T-helper 1 cell treated with Interleukin-12 subunit alpha and Interleukin-12 subunit beta and Interleukin-4 antibody, amounts not matched to agents 30 ng/mL and 1 ng/mL, for 36 hours (primary cell): ENCODE measurements at regions not wholly inside any gene's neighbourhood (a gene's known extent, or its start where the extent isn't known, plus 50 kb on each side); places are given as distances from the start of the nearest gene placed in this dataset.
"Not testable (repeated sequence)": the region's sequence is repeated elsewhere in the genome, so short reads cannot be mapped to it uniquely, and the experiment has no call there.

Source experiments
- intact Hi-C: fragments of 100-400 bp; cut with micrococcal nuclease; formaldehyde crosslinking; loops from one replicate; pipeline ENCODE4 v1.15.1; 2024

DNA sequence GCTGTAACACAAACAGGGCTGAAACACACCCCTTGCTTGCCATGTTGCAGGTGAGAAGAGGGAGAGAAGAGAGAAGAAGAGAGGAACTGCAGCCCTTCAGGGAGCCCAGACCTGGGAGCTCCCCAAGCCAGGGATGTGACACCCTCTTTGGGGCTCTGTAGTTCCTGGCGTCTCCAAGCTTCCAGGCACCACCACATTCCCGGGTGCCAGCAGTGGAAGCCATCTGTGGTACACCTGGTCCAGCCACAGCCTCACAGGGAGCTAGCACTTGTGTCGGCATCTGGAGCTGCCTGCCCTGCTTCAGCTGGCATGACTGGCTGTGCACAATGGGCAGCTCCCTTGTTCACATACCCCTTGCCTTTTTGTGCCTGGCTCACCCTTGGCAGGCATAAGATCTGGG is 182.1 kb downstream of the DEPDC1B start:
- intact Hi-C loops, result no loop called here

DNA sequence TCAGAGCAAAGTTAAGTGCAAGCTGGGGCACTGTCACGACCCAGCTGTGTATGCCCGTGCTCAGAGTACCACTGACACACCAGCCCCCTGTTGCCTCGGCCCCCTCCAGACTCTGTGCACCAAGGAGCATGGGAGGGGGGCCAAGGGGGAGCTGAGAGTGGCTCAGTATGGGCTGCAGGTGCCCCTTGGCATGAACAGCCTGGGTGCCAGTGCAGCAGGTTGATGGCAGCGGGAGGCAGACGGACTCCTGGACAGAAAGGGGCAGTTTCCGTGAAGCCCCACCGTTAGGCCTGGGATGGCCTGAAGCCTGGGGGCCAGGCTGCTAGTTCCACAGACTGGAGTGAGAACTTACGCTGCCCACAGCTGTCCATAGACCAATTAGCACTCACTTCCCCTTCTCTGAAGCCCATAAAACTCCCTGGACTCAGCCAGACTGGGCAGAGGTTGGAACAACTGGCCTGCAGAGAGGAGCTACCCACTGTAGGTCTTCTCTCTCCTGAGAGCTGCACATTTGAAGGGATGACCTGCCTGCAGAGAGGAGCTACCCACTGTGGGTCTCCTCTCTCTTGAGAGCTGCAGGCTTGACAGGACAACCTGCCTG is 182.8 kb downstream of the DEPDC1B start:
- intact Hi-C loops, result no loop called here

DNA sequence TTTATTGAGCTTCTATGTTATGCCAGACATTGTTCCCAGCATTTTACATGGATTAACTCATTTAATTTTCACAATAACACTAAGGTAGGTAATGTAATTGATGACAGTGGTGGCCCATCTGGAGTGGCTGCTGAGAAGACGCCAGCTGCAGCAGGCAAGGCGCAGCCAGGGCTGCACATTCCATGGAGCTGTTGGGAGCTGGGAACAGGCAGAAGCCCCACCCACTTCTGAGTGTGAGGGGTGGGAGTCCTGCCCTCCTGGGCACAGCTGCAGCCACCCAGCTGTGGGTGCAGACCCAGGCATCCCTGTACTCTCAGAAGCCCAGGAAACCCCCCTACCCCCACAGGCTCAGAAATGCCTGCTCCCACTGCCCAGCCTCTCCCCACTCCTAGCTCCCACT is 183.3 kb downstream of the DEPDC1B start:
- intact Hi-C loops, result no loop called here

DNA sequence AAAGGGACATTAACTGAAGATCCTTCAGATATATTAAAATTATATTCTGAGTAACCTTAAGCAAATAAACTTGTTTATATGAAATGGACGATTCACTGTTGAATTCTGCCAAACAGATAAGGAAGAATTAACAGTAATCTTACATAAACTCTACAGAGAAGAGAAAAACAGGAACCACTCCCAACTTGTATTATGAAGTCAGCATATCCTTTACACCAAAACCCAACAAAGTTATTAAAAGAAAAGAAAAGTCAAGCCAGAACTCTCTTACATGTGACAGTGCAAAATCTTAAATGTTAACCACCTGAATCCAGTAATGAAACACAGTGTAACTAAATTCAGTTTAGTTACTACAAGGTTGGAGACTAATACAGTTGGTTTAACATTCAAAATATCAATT is 185.8 kb downstream of the DEPDC1B start:
- intact Hi-C loops, result no loop called here

DNA sequence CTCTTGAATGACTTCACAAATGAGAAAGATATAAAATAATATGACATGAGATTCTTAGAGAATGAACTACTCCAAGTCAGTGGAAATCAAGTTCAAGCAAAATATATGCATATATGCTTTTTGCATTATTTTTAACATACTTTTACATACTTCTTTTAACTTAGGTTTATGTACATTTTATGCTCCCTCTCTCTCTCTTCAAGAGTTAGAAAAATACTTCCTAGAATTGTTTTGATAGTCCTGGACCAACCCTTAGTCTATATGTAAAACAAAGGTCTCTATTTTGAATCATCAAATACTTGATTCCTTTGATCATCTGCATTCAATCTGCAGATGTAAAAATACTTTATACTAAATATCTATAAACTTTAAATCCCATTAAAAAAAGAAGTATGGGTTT is 187.8 kb downstream of the DEPDC1B start:
- intact Hi-C loops, result no loop called here

DNA sequence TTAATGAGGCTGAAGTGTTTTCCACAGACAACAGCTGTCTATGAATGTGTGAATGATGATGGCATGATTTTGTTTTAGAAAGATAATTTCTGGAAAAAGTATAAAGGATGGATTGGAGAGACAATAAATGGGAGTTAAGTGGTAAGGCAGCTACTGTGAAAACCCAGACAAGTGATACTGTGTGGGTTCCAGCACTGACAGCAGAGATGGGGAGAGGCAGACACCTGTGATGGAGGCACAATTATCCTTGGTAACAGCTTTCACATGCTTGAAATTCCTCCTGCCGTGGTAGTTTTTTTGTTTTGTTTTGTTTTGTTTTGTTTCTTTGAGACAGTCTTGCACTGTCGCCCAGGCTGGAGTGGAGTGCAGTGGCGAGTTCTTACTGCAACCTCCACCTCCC is 189.3 kb downstream of the DEPDC1B start:
- intact Hi-C loops, result no loop called here

DNA sequence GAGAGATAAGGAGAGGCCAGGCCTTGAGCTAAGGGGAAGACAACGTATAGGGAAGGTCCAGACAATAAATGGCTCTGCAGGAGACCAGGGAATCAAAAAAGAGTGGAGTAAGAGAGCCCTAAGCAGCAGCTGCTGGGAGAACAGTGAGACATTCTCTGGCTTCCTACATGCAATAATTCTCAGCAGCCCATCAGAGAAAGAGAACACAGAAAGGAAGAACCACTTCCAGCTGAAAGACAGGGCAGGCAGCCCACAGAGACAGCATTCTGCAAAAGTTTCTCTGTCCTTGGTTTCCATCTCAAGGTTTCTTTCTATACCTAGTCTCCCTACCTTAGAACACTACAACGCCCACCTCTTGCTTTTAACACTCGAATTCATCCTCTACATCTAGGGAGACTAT is 189.9 kb downstream of the DEPDC1B start:
- intact Hi-C loops, result no loop called here

DNA sequence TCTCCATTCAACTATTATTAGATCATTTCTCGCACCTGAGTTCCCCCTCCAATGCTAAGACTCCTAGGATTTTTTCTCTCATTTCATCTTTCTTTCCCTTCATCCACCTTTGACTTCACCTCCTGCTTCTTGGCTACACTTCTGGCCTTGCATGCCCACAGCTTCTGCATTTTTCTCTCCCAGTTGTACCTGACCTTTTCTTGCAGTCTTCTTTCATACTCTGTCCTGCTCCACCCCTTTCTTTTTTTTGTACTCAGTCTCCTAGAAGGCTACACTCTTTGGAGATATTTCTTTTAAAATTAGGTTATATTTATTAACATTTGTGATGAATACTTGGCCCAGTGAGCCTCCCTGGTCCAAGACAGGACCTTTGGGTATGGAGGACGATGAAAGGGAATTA is 190.4 kb downstream of the DEPDC1B start:
- intact Hi-C loops, result no loop called here

DNA sequence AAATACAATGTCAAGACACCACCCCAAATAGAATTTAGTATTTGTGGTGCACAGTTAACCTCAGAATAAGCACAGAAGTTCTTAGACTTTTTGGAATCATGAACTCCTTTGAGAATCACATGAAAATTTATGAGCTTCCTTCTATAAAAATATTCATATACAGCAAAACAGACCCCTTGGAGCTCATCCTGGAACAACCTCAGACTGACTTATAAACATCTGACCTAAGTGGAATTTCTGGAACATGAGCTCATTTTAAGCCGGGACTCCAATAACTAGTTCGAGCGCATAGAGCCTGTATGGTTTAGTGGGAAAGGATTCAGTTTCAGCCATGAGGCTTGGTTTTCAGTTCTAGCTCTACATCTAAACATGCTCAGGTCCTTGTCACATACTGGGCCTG is 192.3 kb downstream of the DEPDC1B start:
- intact Hi-C loops, result no loop called here

DNA sequence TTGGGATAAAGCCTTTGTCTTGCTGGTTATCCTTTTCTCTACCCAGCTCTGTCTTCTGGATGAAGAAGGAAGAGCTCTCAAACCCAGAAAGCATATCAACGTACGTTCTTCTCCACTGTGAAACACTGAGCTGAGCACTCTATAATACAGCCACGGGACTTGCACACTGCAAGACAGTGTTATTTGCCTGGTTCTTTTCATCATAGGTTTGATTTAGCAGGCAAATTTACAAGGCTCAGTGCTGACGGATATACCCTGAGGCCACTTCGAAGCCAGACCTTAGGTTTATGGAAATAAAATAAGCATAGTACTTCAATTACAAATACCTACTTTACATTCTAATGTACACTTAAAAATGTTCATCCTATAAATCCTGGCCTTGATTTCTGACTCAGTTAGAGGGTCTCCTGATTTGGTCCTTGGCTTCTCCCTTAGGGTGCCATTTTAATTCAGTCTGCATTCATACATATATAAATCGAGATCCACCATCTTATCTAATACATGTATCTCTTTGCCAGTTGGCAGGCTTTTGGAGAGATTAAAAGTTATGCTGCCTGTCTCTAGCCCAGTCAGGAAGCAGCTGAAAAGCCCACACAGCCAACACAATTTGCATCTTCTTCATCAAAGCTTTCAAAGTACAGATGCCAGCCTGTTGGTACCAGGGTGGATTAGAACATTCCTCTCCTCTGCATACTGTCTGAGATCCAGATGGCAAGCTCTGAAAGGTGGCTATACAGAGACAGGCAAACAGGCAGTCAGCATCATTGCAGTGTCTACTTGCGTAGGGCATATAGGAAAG is 194.4 kb downstream of the DEPDC1B start:
- intact Hi-C loops, result no loop called here

DNA sequence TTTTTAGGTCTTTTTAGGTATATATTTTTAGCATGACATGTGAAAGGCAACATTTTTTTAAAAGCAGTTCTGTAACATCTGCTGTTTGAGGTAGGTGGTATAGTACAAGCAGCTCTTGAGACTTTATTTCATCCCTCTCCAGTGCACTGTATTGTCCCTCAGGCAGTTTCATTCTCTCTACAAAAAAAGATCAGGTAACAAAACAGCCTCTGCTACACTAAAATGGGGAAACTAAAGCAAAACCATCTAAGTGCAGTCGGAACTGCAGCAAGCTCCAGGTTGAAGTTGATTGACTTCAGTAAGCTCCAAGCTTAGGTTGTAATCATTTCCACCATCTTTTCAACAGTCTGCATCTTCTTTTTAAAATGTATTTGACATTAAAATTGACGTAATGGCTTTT is 195.6 kb downstream of the DEPDC1B start:
- intact Hi-C loops, result no loop called here

DNA sequence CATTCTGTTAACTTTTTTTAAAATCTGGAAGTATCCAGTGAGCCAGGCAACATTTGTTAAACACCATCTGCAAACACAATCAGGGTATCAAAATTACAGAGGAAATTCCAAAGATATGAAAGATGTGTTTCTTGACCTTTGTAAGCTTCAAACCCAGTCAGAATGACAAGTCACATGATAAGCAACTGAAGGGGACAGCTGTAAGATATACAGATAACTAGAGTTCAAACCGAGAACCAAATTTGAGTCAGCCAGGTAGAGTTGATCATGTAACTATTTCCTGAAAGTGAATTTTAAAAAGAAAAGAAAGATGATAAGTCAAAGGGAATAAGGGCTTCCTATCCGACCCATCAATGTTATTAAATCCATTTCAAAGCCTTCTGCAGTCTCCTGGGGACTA is 196.2 kb downstream of the DEPDC1B start:
- intact Hi-C loops, result no loop called here

DNA sequence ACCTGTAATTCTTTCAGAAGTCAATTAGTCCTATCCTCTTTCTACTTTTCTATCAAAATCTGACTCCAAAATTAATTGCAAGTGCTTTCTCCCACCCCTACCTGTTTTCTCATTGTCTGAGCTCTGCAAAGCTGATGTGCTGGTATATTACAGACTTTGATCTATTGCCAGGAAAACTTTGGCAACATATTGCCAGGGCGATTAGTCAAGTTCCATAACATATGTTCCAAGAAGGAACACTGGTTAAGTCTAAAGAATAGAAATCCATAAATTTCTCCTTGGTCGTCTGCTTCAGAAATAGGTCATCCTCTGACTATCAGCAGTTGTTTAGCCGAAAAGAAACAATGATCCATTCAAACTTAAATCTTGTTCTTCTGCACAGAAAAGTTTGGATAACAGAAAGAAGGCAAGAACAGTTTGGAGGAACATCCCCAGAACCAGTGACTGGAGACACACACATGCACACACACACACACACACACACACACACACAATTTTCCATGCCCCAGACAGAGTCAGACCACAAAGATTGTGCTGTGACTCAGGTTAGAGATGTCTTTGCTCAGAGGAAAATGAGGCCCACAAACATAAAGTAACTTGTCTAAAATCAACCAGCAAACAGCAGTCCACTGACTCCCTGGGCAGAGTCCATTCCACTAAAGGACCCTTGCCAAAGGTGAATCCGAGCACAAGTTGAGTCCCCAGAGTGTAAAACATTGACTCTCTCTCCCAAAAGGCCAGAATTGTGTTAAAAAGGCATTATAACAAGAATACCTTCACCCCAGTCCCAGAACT is 202.1 kb downstream of the DEPDC1B start:
- intact Hi-C loops, result no loop called here

DNA sequence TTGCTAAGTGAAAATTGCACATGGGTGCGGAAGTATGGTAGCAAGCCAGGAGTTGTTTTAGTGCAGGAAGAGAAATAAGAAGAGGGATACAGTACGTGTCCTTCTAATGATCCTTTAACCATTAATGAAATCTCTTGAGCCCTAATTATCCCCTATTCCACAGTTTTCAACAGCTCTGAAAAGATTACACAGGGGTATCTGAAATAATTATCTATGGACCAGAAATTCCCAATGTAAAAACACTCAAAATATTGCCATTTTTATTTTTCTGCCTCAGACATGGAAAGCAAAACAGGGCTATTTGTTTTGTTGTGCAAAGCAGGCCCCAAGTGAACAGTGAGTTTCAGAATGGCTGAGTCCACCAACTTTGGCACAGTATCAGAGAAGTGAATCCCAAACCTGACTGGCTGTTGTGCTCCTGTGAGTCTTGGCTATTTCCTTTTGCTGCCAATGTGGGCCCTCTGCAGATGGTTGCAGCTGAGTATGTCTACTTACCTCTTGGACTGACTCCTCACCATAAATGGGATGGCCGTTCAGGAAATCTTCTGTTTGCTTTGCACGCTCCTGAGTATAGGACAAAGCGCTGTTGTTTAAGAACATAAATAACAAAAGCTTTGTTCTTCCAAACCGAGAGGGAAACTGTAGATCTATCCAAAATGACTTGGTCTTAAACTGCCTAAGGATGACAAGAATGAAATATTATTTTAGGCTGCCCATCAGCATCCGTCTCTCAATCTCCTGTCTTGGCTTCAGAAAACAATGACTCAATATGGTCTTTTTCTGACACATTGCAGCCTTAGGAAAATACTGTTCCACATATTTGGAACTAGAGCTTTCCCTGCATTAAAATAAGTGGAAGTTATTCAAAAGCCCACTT is 204.1 kb downstream of the DEPDC1B start:
- intact Hi-C loops, result no loop called here

DNA sequence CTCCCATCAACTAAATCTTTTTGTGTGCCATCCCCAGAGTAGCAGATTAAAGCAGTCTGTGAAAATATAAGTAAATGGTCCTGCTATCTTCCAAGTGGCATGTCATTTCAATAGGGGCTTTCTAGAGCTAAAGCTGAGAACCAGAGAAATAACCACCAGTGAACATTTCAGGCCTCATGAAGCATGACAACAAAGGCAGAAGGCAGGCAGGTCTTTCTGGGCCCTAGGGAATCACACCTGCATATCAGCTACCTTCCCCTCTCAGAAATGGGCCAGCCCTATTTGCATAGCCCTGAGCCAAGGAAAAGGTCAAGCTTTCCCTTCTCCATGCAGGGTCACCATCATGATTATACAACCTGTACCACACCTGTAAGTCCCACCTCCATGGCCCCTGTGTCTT is 205.3 kb downstream of the DEPDC1B start:
- intact Hi-C loops, result no loop called here

DNA sequence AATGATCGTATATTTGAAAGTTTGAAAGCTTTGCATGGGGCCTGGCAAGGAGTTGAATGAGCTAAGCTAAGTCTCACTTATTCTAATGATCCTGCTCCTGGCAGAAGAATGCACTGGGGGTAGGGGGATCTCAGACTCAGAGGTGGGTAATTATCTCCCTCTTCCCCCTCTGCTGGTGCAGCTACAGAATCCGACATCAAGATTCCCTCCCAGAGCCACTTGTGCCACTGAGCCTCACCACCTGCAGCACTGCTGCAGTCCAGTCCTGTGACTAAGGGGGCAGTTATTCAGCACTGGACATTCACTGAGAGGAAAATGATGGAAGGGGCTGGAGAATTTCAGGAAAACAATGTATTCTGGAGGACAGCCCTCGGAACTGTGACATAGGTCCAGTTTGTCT is 205.8 kb downstream of the DEPDC1B start:
- intact Hi-C loops, result no loop called here

DNA sequence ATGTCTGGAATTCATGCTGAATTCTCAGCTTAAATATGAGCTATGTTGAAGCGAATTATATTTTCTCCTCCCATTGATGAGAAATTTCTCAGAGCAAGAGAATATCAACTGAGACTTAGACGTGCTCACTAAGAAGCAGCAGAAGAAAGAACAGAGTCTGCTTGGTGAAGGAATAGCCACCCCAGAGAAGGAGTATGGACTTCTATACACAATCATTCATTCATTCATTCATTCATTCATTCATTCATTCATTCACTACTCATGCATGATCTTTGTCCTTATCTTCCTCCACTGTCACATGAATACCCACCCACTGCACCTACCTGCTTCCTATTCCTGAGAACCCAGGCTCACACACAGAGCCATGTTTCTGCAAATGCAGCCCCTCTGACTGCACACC is 206.6 kb downstream of the DEPDC1B start:
- intact Hi-C loops, result no loop called here

DNA sequence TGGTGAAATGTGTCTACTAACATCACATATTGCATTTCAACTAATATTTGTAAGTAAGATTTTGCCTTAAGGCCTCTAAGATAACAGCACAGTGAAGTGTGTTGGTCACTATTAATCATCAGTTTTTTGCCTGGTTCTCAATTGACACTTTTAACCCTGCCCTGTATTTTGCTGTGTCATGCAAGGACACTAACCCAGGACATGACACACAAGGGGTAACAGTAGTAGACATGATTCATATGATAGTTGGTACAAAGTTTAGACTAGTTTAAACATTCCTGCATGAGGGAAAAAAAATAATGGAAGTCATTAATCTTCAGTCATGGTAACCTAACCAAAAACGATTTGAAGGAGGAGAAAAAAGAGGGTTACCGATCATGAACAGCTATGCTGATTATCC is 207.0 kb downstream of the DEPDC1B start:
- intact Hi-C loops, result no loop called here

DNA sequence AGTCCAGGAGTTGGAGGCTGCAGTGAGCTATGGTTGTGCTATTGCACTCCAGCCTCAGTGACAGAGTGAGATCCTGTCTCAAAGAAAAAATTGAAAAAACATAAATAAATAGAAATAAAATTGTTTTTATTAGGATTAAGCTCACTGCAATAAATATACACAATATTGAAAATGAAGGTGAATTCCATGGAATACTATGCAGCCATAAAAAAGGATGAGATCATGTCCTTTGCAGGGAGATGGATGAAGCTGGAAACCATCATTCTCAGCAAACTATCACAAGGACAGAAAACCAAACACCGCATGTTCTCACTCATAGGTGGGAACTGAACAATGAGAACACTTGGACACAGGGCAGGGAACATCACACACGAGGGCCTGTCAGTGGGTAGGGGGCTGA is 207.6 kb downstream of the DEPDC1B start:
- intact Hi-C loops, result not testable (repeated sequence)

DNA sequence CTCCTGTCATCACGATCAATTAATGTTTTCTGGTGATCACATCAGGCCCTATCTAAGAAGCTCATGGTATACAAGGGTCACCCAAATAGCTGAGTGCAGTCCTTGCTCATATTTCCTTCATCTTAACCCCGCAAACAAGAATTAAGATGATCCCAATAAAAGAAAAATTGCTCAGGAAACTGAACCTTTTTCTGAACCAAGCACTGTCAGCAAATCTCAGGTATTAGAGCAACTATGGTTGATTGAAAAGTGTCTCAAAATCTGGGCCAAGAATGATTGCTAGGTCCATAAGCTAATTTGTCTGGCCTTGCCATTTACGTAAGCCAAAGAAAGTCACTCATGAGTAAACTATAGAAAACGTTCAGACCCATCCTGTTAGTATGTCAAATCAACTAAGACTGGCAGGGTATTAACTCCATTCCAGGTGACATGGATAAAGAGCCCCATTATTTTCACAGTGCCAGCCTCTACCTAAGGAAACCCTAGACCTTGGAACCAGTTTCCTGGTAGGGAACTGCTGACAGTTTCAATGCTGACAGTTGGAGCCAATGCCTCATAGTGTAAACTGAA is 209.3 kb downstream of the DEPDC1B start:
- intact Hi-C loops, result no loop called here

DNA sequence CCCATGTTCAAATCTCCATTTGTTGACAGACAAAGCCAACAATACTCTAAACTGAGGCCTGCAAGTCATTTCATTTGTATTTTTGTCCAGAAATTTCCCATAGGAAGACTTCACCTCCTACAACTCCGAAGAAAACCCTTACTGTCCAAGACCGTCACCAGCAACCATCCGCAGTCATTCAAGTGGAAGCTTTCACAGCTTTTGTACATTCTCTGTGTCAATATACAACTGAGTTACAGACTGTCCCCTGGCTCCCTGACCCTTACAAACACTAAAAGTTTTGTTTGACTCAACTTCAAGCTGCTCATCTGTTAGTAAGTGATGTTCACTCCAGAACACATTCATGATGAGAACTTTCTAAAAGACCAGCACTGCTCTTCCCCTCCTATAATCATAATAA is 210.1 kb downstream of the DEPDC1B start:
- intact Hi-C loops, result no loop called here
